ENCODE measurements at regions not wholly inside any gene's neighbourhood (a gene's known extent, or its start where the extent isn't known, plus 50 kb on each side); places are given as distances from the start of the nearest gene placed in this dataset.

DNA sequence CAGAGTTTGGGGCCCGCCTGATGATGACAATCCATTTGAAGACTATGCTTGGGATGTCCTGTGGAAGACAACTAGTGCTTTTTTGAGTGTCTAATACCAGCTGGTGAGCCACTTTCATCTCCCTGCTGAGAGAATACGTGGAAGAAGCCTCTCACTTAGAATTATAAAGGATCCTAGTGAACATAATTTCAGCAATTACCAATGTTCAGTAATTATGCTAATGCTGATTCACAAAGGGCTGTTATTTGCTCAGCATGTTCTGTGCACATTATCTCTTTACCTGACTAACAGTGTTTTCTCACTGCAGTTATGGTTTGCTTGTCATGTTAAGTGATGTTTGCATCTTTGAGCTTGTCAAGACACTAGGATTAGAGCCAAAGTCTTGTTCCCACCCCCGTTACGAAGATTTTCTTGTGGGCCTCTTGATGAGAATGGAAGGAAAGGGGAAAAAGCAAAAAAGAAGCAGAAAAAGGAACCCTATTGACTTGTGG lies 282.1 kb upstream of the CHD6 start:
- TF ChIP-seq CREB1 (CRISPR knock-in tag; IDR thresholded peaks at IDR 0.05) (no peak), CBFB (CRISPR knock-in tag; IDR thresholded peaks at IDR 0.05; ENCODE audit: low read depth) (no peak), SP1 (CRISPR knock-in tag; conservative IDR thresholded peaks at IDR 0.05) (no peak), NR3C1 (CRISPR knock-in tag; conservative IDR thresholded peaks at IDR 0.05; ENCODE audit: low read depth) (no peak)
- TF ChIP-seq, protein P1, sequence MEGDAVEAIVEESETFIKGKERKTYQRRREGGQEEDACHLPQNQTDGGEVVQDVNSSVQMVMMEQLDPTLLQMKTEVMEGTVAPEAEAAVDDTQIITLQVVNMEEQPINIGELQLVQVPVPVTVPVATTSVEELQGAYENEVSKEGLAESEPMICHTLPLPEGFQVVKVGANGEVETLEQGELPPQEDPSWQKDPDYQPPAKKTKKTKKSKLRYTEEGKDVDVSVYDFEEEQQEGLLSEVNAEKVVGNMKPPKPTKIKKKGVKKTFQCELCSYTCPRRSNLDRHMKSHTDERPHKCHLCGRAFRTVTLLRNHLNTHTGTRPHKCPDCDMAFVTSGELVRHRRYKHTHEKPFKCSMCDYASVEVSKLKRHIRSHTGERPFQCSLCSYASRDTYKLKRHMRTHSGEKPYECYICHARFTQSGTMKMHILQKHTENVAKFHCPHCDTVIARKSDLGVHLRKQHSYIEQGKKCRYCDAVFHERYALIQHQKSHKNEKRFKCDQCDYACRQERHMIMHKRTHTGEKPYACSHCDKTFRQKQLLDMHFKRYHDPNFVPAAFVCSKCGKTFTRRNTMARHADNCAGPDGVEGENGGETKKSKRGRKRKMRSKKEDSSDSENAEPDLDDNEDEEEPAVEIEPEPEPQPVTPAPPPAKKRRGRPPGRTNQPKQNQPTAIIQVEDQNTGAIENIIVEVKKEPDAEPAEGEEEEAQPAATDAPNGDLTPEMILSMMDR (IDR thresholded peaks at IDR 0.05) = no peak
- TF ChIP-seq, protein P2, sequence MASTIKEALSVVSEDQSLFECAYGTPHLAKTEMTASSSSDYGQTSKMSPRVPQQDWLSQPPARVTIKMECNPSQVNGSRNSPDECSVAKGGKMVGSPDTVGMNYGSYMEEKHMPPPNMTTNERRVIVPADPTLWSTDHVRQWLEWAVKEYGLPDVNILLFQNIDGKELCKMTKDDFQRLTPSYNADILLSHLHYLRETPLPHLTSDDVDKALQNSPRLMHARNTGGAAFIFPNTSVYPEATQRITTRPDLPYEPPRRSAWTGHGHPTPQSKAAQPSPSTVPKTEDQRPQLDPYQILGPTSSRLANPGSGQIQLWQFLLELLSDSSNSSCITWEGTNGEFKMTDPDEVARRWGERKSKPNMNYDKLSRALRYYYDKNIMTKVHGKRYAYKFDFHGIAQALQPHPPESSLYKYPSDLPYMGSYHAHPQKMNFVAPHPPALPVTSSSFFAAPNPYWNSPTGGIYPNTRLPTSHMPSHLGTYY (CRISPR knock-in tag; IDR thresholded peaks at IDR 0.05) = no peak
